H9 (cell line): ENCODE measurements at regions not wholly inside any gene's neighbourhood (a gene's known extent, or its start where the extent isn't known, plus 50 kb on each side); places are given as distances from the start of the nearest gene placed in this dataset.

ENCODE experiments used
- DNase-seq: peaks from one replicate; pipeline ENCODE4 v3.0.0-alpha.2; 2017
- H2AFZ ChIP-seq: one replicate; pipeline ENCODE4 v1.6.1; 2013; ENCODE audit warnings: mild to moderate bottlenecking, low read length, control low read depth, moderate library complexity
- H2AK5ac ChIP-seq: 2 replicates; pipeline ENCODE4 v1.6.1; 2013; ENCODE audit warnings: low read length, control low read depth, mixed read lengths; ENCODE audit not compliant: insufficient read length
- H2BK120ac ChIP-seq: one replicate; pipeline ENCODE4 v1.6.1; 2013; ENCODE audit warnings: low read depth, mild to moderate bottlenecking, low read length, control low read depth, inconsistent platforms; ENCODE audit not compliant: poor library complexity, severe bottlenecking
- H2BK12ac ChIP-seq: 2 replicates; pipeline ENCODE4 v1.6.1; 2013; ENCODE audit warnings: low read length, control low read depth, mixed read lengths, low read depth; ENCODE audit not compliant: insufficient read length
- H2BK15ac ChIP-seq: 2 replicates; pipeline ENCODE4 v1.6.1; 2013; ENCODE audit warnings: low read depth, low read length, control low read depth
- H2BK20ac ChIP-seq: one replicate; pipeline ENCODE4 v1.6.1; 2013; ENCODE audit warnings: low read depth, mild to moderate bottlenecking, low read length, control low read depth, inconsistent platforms; ENCODE audit not compliant: poor library complexity, severe bottlenecking
- H2BK5ac ChIP-seq: 2 replicates; pipeline ENCODE4 v1.6.1; 2013; ENCODE audit warnings: low read length, control low read depth, mixed read lengths; ENCODE audit not compliant: insufficient read length
- H3K14ac ChIP-seq: 2 replicates; pipeline ENCODE4 v1.6.1; 2013; ENCODE audit warnings: low read length, control low read depth; ENCODE audit not compliant: insufficient read depth
- H3K18ac ChIP-seq: 2 replicates; pipeline ENCODE4 v1.6.1; 2013; ENCODE audit warnings: low read depth, mild to moderate bottlenecking, mixed read lengths, low read length, control low read depth; ENCODE audit not compliant: insufficient read length
- H3K23ac ChIP-seq: 2 replicates; pipeline ENCODE4 v1.6.1; 2013; ENCODE audit warnings: low read length, control low read depth, mixed read lengths, low read depth; ENCODE audit not compliant: insufficient read length
- H3K23me2 ChIP-seq: 2 replicates; pipeline ENCODE4 v1.6.1; 2013; ENCODE audit warnings: low read depth, mild to moderate bottlenecking, mixed read lengths, low read length, control low read depth; ENCODE audit not compliant: insufficient read length, poor library complexity, severe bottlenecking
- H3K27ac ChIP-seq: 2 replicates; pipeline ENCODE4 v1.5.1; 2013; ENCODE audit warnings: low read length, control low read depth, mixed read lengths, low read depth; ENCODE audit not compliant: insufficient read length
- H3K27me3 ChIP-seq: 2 replicates; pipeline ENCODE4 v1.6.1; 2013; ENCODE audit warnings: low read length, control low read depth, inconsistent platforms; ENCODE audit not compliant: insufficient read depth
- H3K4ac ChIP-seq: 2 replicates; pipeline ENCODE4 v1.6.1; 2013; ENCODE audit warnings: low read depth, mild to moderate bottlenecking, control low read depth, inconsistent platforms, low read length, moderate library complexity
- H3K4me1 ChIP-seq: 2 replicates; pipeline ENCODE4 v1.6.1; 2013; ENCODE audit warnings: low read length, control low read depth, inconsistent platforms; ENCODE audit not compliant: insufficient read depth
- H3K4me2 ChIP-seq: 2 replicates; pipeline ENCODE4 v1.6.1; 2013; ENCODE audit warnings: low read length, control low read depth, mixed read lengths; ENCODE audit not compliant: insufficient read length, insufficient read depth
- H3K56ac ChIP-seq: 2 replicates; pipeline ENCODE4 v1.6.1; 2013; ENCODE audit warnings: low read depth, mild to moderate bottlenecking, mixed read lengths, low read length, control low read depth; ENCODE audit not compliant: insufficient read length
- H3K79me1 ChIP-seq: 2 replicates; pipeline ENCODE4 v1.6.1; 2013; ENCODE audit warnings: low read depth, mild to moderate bottlenecking, moderate library complexity, low read length, control low read depth, inconsistent platforms; ENCODE audit not compliant: insufficient read depth, poor library complexity, severe bottlenecking
- H3K79me2 ChIP-seq: 2 replicates; pipeline ENCODE4 v1.6.1; 2013; ENCODE audit warnings: low read length, control low read depth, inconsistent platforms; ENCODE audit not compliant: insufficient read depth
- H3K9ac ChIP-seq: 2 replicates; pipeline ENCODE4 v1.6.1; 2013; ENCODE audit warnings: low read length, control low read depth, mixed read lengths; ENCODE audit not compliant: insufficient read length; ENCODE audit errors: extremely low read depth
- H3K9me3 ChIP-seq: one replicate; pipeline ENCODE4 v1.6.1; 2013; ENCODE audit warnings: low read depth, low read length, inconsistent platforms; ENCODE audit not compliant: control insufficient read depth
- H3T11ph ChIP-seq: one replicate; pipeline ENCODE4 v1.6.1; 2013; ENCODE audit warnings: mild to moderate bottlenecking, low read length, control low read depth, inconsistent platforms
- H4K20me1 ChIP-seq: one replicate; pipeline ENCODE4 v1.6.1; 2013; ENCODE audit not compliant: control insufficient read depth, insufficient read length, insufficient read depth
- H4K5ac ChIP-seq: 2 replicates; pipeline ENCODE4 v1.6.1; 2013; ENCODE audit warnings: low read depth, mild to moderate bottlenecking, mixed read lengths, low read length, control low read depth; ENCODE audit not compliant: insufficient read length
- H4K8ac ChIP-seq: replicated peaks from 2 replicates; pipeline ENCODE4 v1.6.1; 2013; ENCODE audit warnings: low read length, control low read depth, mixed read lengths, low read depth; ENCODE audit not compliant: insufficient read length
- H4K91ac ChIP-seq: 2 replicates; pipeline ENCODE4 v1.6.1; 2013; ENCODE audit warnings: low read depth, mild to moderate bottlenecking, moderate library complexity, mixed read lengths, low read length, control low read depth; ENCODE audit not compliant: insufficient read length
- H3K27ac Mint-ChIP-seq, 3 experiments: 2 replicates in 2 of 3; 3 replicates in 1 of 3; pipeline ENCODE4 v1.8.0; 2020 to 2021; ENCODE audit warnings: mixed read lengths in 3 of 3, mild to moderate bottlenecking in 1 of 3, moderate library complexity in 1 of 3
- H3K27me3 Mint-ChIP-seq: 2 replicates; pipeline ENCODE4 v1.8.0; 2021; ENCODE audit warnings: low read depth, mild to moderate bottlenecking, moderate library complexity, mixed read lengths
- H3K36me3 Mint-ChIP-seq, 3 experiments: 2 replicates in 2 of 3; 3 replicates in 1 of 3; pipeline ENCODE4 v1.8.0; 2020 to 2021; ENCODE audit warnings: low read depth in 3 of 3, mixed read lengths in 3 of 3; ENCODE audit not compliant: insufficient read depth in 1 of 3
- H3K4me1 Mint-ChIP-seq, 2 experiments: 2 replicates each; pipeline ENCODE4 v1.8.0; 2020; ENCODE audit warnings: mixed read lengths in 2 of 2
- H3K4me3 Mint-ChIP-seq, 2 experiments: 2 replicates in 1 of 2; 3 replicates in 1 of 2; pipeline ENCODE4 v1.8.0; 2020 to 2021; ENCODE audit warnings: mild to moderate bottlenecking in 2 of 2, mixed read lengths in 2 of 2, moderate library complexity in 1 of 2
- H3K9me3 Mint-ChIP-seq, 2 experiments: 2 replicates in 1 of 2; 3 replicates in 1 of 2; pipeline ENCODE4 v1.8.0; 2020; ENCODE audit warnings: mild to moderate bottlenecking in 2 of 2, mixed read lengths in 2 of 2, moderate library complexity in 1 of 2
- CTCF ChIP-seq: fragments of 200-600 bp; sonication (generic); conservative IDR thresholded peaks from 3 replicates; pipeline ENCODE4 v1.8.0; 2021; ENCODE audit warnings: antibody characterized with exemption, mild to moderate bottlenecking

GRCh38 chr7:53475776-53476175 lies 440.3 kb downstream of the POM121L12 start:
- H2AK5ac ChIP-seq: no peak overlapping the region
- H3K79me2 ChIP-seq: no peaks in the 10 kb centered on the region
- H3K27ac ChIP-seq: no peak overlapping the region
- no peak overlapping the region for H2BK20ac ChIP-seq
- H3K9me3 ChIP-seq: no peaks in the 10 kb centered on the region
- no peaks in the 10 kb centered on the region for H3K9me3 Mint-ChIP-seq
- no peak overlapping the region for H3K27ac Mint-ChIP-seq
- H3K4me3 Mint-ChIP-seq: no peak overlapping the region
- no peak overlapping the region for H4K91ac ChIP-seq
- no peak overlapping the region for H3K14ac ChIP-seq
- no peaks in the 10 kb centered on the region for H3K79me1 ChIP-seq
- no peak overlapping the region for H3K4ac ChIP-seq
- no peaks in the 10 kb centered on the region for H3K36me3 Mint-ChIP-seq
- H4K8ac ChIP-seq: no peak overlapping the region
- H4K20me1 ChIP-seq: no peaks in the 10 kb centered on the region
- no peak overlapping the region for H2AFZ ChIP-seq
- H2BK12ac ChIP-seq: no peak overlapping the region
- TF ChIP-seq CTCF: no peak
- H3K23me2 ChIP-seq: no peaks in the 10 kb centered on the region
- no peak overlapping the region for H3K56ac ChIP-seq
- no peaks in the 10 kb centered on the region for H3K4me1 ChIP-seq
- H2BK15ac ChIP-seq: no peak overlapping the region
- H2BK5ac ChIP-seq: no peak overlapping the region
- no peak for DNase-seq
- H3K4me1 Mint-ChIP-seq: peaks cover 0 to 7% of the 10 kb centered on the region in 2 experiments; a peak in 3 of 4 replicates
- H3K9ac ChIP-seq: no peak overlapping the region
- no peak overlapping the region for H3K23ac ChIP-seq
- H3K27me3 ChIP-seq: no peaks in the 10 kb centered on the region
- no peaks in the 10 kb centered on the region for H3K27me3 Mint-ChIP-seq
- H2BK120ac ChIP-seq: no peak overlapping the region
- H3T11ph ChIP-seq: no peak overlapping the region
- H3K18ac ChIP-seq: no peak overlapping the region
- no peak overlapping the region for H4K5ac ChIP-seq
- H3K4me2 ChIP-seq: no peak overlapping the region
